ENCODE measurements at regions not wholly inside any gene's neighbourhood (a gene's known extent, or its start where the extent isn't known, plus 50 kb on each side); places are given as distances from the start of the nearest gene placed in this dataset.

DNA sequence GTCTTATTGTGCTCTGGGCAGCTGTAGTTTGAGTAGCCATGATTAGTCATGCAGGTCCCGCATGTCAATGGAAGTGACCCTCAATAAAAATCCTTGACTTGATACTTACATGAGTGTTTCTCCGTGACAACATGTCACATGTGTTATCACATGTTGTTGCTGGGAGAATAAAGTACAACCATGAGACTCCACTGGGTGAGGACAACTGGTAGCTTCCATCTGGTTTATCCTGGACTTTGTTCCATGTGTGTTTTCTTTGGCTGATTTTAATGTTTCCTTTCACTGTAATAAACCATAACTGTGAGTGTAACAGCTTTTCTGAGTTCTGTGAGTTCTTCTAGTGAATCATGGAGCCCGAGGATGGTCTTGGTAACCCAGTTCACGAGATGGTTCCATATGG lies 63.1 kb upstream of the NDN start:
- TF ChIP-seq, protein P1, sequence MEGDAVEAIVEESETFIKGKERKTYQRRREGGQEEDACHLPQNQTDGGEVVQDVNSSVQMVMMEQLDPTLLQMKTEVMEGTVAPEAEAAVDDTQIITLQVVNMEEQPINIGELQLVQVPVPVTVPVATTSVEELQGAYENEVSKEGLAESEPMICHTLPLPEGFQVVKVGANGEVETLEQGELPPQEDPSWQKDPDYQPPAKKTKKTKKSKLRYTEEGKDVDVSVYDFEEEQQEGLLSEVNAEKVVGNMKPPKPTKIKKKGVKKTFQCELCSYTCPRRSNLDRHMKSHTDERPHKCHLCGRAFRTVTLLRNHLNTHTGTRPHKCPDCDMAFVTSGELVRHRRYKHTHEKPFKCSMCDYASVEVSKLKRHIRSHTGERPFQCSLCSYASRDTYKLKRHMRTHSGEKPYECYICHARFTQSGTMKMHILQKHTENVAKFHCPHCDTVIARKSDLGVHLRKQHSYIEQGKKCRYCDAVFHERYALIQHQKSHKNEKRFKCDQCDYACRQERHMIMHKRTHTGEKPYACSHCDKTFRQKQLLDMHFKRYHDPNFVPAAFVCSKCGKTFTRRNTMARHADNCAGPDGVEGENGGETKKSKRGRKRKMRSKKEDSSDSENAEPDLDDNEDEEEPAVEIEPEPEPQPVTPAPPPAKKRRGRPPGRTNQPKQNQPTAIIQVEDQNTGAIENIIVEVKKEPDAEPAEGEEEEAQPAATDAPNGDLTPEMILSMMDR (IDR thresholded peaks at IDR 0.05; ENCODE audit: unreplicated experiment) = no peak
- Mint-ChIP-seq H3K9me3 (ENCODE audit: unreplicated experiment) (peaks cover 9% of the 10 kb centered on the region), H3K4me1 (ENCODE audit: unreplicated experiment) (no peaks in the 10 kb centered on the region), H3K4me3 (ENCODE audit: unreplicated experiment) (no peak overlapping the region), H3K27me3 (ENCODE audit: unreplicated experiment) (peaks cover 4% of the 10 kb centered on the region), H3K36me3 (ENCODE audit: low read depth, unreplicated experiment) (peaks cover 5% of the 10 kb centered on the region), H3K27ac (ENCODE audit: unreplicated experiment) (no peak overlapping the region)
- DNase-seq (ENCODE audit: low spot score) = no peak

DNA sequence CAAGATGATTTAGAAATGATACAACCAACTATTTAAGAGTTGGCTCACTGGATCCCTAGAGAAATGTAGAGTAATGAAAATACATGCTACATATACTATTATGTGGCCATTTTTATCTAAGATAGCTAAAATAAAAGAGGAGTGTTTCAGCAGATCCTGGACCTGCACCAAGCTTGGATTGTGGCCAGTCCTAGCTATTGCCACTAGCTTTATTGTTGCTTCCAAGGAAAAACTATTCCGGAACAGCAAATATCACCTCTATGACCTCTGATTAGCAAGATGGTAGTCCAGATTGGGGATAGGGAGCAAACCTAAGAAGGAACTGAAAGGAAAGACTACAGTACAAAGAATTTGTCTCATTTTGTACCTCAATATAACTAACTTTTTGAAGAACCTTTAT lies 63.7 kb upstream of the NDN start:
- Mint-ChIP-seq H3K4me1 (ENCODE audit: unreplicated experiment) (no peaks in the 10 kb centered on the region), H3K4me3 (ENCODE audit: unreplicated experiment) (no peak overlapping the region), H3K27me3 (ENCODE audit: unreplicated experiment) (peaks cover 7% of the 10 kb centered on the region), H3K9me3 (ENCODE audit: unreplicated experiment) (peaks cover 9% of the 10 kb centered on the region), H3K36me3 (ENCODE audit: low read depth, unreplicated experiment) (peaks cover 5% of the 10 kb centered on the region), H3K27ac (ENCODE audit: unreplicated experiment) (no peak overlapping the region)
- TF ChIP-seq, protein P1 (IDR thresholded peaks at IDR 0.05; ENCODE audit: unreplicated experiment) = no peak
- DNase-seq (ENCODE audit: low spot score) = no peak

DNA sequence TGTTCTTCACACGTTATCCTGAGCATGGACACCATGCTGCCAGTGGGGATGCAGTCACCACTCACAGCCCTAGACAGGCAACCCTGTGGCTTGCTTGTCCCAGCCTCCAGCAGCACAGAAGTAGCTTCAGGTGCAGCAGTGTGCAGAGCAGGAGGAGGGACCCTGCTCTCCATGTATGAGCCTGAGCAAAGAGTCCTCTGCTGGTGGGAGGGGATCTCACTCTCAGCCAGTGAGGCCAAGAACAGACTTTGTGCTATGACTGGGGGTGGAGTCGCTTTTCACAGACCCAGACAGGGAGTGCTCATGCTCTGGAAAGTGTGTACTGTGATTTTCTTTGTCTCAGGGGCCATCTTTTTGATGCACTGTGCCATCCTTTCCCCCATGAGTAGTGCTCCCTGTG lies 66.1 kb upstream of the NDN start:
- DNase-seq (ENCODE audit: low spot score) = no peak
- Mint-ChIP-seq H3K9me3 (ENCODE audit: unreplicated experiment) (peaks cover 9% of the 10 kb centered on the region), H3K4me3 (ENCODE audit: unreplicated experiment) (no peak overlapping the region), H3K27me3 (ENCODE audit: unreplicated experiment) (peaks cover 2% of the 10 kb centered on the region), H3K27ac (ENCODE audit: unreplicated experiment) (no peak overlapping the region), H3K36me3 (ENCODE audit: low read depth, unreplicated experiment) (peaks cover 5% of the 10 kb centered on the region), H3K4me1 (ENCODE audit: unreplicated experiment) (no peaks in the 10 kb centered on the region)
- TF ChIP-seq, protein P1 (IDR thresholded peaks at IDR 0.05; ENCODE audit: unreplicated experiment) = no peak

DNA sequence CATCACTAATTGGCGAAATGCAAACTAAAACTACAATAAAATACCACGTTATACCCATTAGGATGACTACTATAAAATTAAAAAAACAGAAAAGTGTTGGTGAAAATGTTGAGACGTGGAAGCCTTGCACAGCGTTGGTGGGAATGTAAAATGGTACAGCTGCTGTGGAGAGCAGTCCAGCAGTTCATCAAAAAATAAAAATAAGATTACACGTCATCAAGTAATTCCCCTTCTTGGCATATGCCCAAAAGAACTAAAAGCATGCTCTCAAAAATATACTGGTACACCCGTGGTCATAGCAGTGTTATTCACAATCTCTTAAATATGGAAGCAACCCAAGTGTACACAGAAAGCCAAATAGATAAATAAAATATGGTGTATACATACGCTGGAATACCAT lies 71.8 kb upstream of the NDN start:
- H3K4me3 Mint-ChIP-seq (ENCODE audit: unreplicated experiment) = no peak overlapping the region
- no peaks in the 10 kb centered on the region for H3K4me1 Mint-ChIP-seq (ENCODE audit: unreplicated experiment)
- DNase-seq (ENCODE audit: low spot score) = no peak
- TF ChIP-seq, protein P1 (IDR thresholded peaks at IDR 0.05; ENCODE audit: unreplicated experiment) = no peak
- peaks cover 7% of the 10 kb centered on the region for H3K36me3 Mint-ChIP-seq (ENCODE audit: low read depth, unreplicated experiment)
- H3K9me3 Mint-ChIP-seq (ENCODE audit: unreplicated experiment) = peaks cover 7% of the 10 kb centered on the region
- peaks cover 2% of the 10 kb centered on the region for H3K27me3 Mint-ChIP-seq (ENCODE audit: unreplicated experiment)
- H3K27ac Mint-ChIP-seq (ENCODE audit: unreplicated experiment) = no peak overlapping the region

DNA sequence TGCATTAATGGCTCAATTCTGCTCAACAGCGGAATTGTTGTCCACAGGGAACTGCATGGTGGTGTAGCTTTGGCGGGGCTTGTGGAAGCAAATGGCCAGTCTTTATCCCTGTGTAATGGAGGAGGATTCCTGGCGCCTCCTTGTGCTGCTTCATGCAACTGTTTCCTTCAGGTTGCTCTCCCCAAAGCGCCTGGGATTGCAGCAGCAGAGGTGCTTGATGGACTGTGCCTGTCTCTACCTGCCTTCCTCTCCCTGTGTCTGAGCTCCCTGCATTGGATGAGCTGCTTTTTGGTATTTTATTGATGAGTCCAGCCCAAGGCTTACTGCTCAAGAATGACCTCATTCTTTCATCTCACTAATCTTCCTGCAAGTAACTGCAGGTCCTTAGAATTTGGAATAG lies 72.9 kb upstream of the NDN start:
- peaks cover 4% of the 10 kb centered on the region for H3K36me3 Mint-ChIP-seq (ENCODE audit: low read depth, unreplicated experiment)
- no peak overlapping the region for H3K4me3 Mint-ChIP-seq (ENCODE audit: unreplicated experiment)
- H3K4me1 Mint-ChIP-seq (ENCODE audit: unreplicated experiment) = no peaks in the 10 kb centered on the region
- no peak overlapping the region for H3K27ac Mint-ChIP-seq (ENCODE audit: unreplicated experiment)
- no peak for DNase-seq (ENCODE audit: low spot score)
- peaks cover 9% of the 10 kb centered on the region for H3K9me3 Mint-ChIP-seq (ENCODE audit: unreplicated experiment)
- peaks cover 4% of the 10 kb centered on the region for H3K27me3 Mint-ChIP-seq (ENCODE audit: unreplicated experiment)
- TF ChIP-seq, protein P1 (IDR thresholded peaks at IDR 0.05; ENCODE audit: unreplicated experiment) = no peak

All from endothelial cell (in vitro differentiated cells).